GM12865 (cell line): ENCODE measurements at regions not wholly inside any gene's neighbourhood (a gene's known extent, or its start where the extent isn't known, plus 50 kb on each side); places are given as distances from the start of the nearest gene placed in this dataset.
"Not testable (repeated sequence)": the region's sequence is repeated elsewhere in the genome, so short reads cannot be mapped to it uniquely, and the experiment has no call there.

Experiments used
- DNase-seq: peaks from one replicate; pipeline ENCODE4 v3.0.0; 2010; ENCODE audit warnings: low read depth
- H3K4me3 ChIP-seq: 2 replicates; pipeline ENCODE4 v1.5.1; 2011; ENCODE audit warnings: mild to moderate bottlenecking, low read depth, low read length, control low read depth
- CTCF ChIP-seq: IDR thresholded peaks from 2 replicates; pipeline ENCODE4 v1.5.1; 2011; ENCODE audit warnings: low read length, control low read depth, low read depth, inconsistent platforms; ENCODE audit not compliant: insufficient read depth; ENCODE audit errors: missing control alignments

DNA sequence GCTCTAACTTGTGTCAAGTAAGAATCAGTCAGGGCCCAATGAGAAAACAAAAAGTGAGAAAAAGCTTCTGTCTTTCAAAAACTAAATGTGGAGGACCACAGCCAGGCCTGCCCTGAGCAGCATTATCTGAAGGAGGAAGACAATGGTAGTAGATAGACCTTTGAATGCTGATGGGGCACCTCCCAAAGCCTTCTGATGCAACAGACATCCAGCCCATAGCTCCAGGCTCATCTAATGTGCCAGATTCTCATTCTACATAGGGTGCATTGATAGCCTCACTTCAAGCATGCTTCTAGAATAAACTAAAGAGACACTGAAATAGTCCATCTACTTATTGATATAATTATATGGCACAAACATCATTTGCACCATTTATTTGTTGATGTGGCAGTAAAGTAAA lies 351.6 kb downstream of the HHIPL2 start:
- no peak for DNase-seq
- H3K4me3 ChIP-seq = no peak overlapping the region
- TF ChIP-seq CTCF = no peak

- no peak for TF ChIP-seq CTCF
- DNase-seq = no peak
- no peak overlapping the region for H3K4me3 ChIP-seq
Measured at GRCh38 chr1:222195857-222196256, 352.0 kb downstream of the HHIPL2 start.

GRCh38 chr1:222189218-222189617 lies 358.7 kb downstream of the HHIPL2 start:
- no peak for TF ChIP-seq CTCF
- H3K4me3 ChIP-seq = no peak overlapping the region
- DNase-seq = no peak

DNA sequence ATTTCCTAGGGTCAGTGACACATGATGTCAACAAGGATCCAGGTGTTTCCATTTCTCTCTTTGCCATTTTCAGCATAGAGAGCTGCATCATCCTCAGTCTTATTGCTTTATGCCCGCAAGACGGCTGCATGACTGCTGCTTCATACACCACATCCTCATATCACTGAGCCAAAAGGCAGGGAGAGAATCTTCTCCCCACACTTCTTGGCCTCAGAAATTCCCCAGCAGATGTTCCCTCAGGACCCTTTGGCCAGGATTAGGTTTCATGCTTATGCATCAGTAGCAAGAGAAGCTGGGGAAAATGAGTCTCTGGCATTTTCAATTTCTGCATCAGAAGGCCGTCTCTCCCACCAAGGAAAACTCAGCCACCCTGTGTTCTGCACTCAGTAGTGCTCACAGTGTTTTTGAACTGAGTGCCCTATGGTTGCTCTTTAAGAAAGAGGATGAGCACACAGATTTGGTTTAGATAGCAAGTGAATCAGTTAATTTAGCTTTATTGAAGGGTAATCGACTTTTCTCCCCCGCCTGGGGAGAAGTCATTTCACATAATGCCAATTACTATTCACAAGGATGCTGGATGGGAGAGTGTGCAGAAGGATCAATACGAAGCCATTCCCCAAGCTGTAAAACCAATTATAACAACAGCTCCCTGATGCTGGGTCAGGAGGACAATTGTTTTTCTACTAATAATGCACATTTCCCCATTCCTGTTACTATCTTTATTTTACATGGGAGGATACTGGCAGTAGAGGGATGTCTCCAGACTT lies 360.2 kb downstream of the HHIPL2 start:
- DNase-seq = no peak
- no peak for TF ChIP-seq CTCF
- no peak overlapping the region for H3K4me3 ChIP-seq

- no peak overlapping the region for H3K4me3 ChIP-seq
- TF ChIP-seq CTCF = no peak
- DNase-seq = no peak
Measured at GRCh38 chr1:222182641-222183040, 365.3 kb downstream of the HHIPL2 start.

DNA sequence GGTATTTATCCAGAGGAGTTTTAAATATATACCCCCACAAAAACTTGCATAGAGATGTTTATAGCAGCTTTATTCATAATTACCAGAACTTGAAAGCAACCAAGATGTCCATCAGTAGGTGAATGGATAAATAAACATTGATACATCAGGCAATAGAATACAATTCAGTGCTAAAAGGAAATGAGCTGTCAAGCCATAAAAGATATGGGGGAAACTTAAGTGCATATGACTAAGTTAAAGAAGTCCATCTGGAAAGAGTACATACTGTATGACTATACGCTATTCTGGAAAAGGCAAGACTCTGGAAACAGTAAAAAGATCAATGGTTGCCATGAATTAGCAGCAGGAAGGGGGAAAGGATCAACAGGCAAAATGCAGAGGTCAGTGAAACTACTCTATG lies 366.7 kb downstream of the HHIPL2 start:
- TF ChIP-seq CTCF = no peak
- H3K4me3 ChIP-seq = no peak overlapping the region
- no peak for DNase-seq

- DNase-seq = not testable (repeated sequence)
Measured at GRCh38 chr1:222177496-222177895, 370.4 kb downstream of the HHIPL2 start.

More at GRCh38 chr1:222177496-222177895, 370.4 kb downstream of the HHIPL2 start:
- not testable (repeated sequence) for H3K4me3 ChIP-seq
